Activated effector memory CD4-positive, alpha-beta T cell treated with anti-CD3 and anti-CD28 coated beads, Interleukin-2, amount 50 U/mL, for 16 hours (primary cell): ENCODE measurements at regions not wholly inside any gene's neighbourhood (a gene's known extent, or its start where the extent isn't known, plus 50 kb on each side); places are given as distances from the start of the nearest gene placed in this dataset.

Experiments used
- DNase-seq: peaks from one replicate; pipeline ENCODE4 v3.0.0-alpha.2; 2020

DNA sequence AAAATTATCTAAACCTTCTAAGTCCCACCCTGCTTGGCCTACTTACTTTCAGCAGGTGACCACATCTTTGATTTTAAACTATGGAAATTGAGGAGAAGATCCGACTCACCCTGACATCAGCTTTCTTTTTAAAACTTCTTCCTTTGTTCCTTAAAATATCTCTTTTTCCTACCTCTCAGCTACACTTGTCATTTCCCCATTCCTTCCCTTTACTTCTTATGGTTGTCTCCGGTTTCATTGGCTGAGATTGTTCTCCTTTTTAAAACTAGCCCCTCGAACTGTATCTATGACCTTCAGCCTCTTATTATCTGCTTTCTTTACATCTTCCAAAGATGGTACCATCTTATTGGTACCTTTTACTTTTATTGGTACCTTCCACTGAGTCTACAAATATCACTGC is 87.8 kb upstream of the NRIP1 start:
- no peak for DNase-seq

- no peak for DNase-seq
Observed at GRCh38 chr21:15159382-15160020, 94.7 kb upstream of the NRIP1 start.

GRCh38 chr21:15160136-15160535 is 95.3 kb upstream of the NRIP1 start:
- DNase-seq: no peak

DNA sequence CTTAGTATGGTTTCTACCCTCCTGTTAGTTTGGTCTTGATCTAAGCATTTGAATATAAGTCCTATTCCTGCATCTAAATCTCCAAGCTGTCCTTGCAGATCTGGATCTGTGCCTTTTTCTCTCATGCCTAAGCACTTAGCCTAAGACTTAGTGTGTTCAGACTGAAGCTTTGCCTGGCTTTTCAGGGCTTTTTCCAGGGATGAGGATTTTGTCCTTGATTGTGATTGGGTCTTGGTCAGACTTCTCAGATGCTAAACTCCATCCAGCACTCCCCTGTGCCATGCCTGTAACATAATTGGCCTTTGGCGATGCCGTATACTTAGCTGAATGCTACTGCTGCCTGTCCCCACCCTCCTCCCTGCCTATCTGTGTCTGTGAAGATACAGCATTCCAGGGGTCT is 98.1 kb upstream of the NRIP1 start:
- DNase-seq: no peak

GRCh38 chr21:15164273-15164672 is 99.5 kb upstream of the NRIP1 start:
- no peak for DNase-seq

GRCh38 chr21:15164678-15165303 is 100.0 kb upstream of the NRIP1 start:
- DNase-seq: no peak

DNA sequence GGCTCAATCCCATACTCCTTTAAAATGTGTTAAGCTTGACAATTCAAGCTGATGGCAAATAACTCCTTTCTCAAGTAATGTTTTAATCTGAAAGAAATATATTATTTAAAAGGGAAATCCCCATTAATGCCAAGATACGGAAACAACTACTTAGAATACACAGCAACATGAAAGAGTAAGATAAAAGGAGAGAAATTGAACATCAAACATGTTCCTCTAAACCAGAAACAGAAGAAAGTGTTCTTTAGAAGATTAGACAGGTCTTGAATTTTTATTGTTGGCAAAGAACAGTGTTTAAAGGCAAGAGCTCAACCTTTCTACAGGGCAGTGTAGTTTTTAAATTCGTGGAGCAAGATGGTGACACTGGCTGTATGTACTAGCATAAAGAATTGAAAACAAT is 105.8 kb upstream of the NRIP1 start:
- no peak for DNase-seq

DNA sequence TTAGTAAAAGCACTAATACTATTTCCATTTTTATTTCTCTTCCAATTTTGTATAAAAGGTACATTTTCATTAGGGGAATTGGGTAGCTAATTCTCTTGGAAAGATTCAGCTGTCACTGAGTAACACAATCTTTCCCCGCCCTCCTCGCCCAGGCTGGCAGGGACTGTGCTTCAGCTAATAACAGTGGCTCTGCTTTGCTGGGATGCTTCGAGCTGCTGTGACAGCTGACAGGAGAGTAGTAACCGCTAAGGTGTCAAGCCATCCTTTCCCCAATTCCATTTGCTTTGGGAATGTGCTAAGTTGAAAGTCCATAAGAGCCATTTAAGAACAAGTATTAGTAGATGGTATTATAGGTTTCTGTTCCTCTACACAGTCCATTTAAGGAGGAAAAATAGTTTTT is 106.7 kb upstream of the NRIP1 start:
- DNase-seq: no peak

- DNase-seq: no peak
Observed at GRCh38 chr21:15172963-15173362, 108.2 kb upstream of the NRIP1 start.

DNA sequence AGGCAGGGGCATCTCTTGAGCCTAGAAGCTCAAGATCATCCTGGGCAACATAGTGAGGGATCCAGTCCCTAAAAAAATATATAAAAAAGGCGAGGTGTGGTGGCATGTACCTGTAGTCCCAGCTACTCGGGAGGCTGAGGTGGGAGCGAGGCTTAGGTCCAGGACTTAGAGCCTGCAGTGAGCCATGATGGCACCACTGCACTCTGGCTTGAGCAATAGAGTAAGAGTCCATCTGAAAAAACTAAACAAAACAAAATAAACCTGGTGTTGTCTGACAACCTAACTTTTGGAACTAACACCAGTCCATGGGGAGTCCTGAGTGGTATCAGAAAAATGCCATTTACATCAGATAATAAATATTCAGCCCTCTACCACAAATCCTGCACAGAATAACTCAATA is 110.1 kb upstream of the NRIP1 start:
- no peak for DNase-seq

DNA sequence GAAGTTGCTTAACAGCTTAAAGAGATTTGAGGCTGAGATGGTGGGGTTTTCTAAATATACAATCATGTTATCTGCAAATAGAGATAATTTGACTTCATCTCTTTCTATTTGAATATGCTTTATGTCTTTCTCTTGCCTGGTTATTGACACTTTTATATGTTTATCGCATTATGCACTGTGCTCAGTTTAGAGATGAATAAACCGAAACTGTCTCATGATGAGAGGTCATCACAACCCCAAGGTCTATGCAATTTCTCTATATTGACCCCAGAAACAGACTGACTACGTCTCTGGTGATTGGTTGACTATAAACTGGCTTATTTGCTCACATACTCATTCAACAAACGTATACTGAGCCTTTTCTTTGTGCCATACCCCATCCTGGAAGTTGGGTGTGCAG is 117.9 kb upstream of the NRIP1 start:
- DNase-seq: no peak

GRCh38 chr21:15183813-15184257 is 119.0 kb upstream of the NRIP1 start:
- DNase-seq: no peak

- no peak for DNase-seq
Observed at GRCh38 chr21:15190412-15190811, 125.6 kb upstream of the NRIP1 start.

- no peak for DNase-seq
Observed at GRCh38 chr21:15190837-15191236, 126.0 kb upstream of the NRIP1 start.

- DNase-seq: no peak
Observed at GRCh38 chr21:15191342-15191741, 126.5 kb upstream of the NRIP1 start.

DNA sequence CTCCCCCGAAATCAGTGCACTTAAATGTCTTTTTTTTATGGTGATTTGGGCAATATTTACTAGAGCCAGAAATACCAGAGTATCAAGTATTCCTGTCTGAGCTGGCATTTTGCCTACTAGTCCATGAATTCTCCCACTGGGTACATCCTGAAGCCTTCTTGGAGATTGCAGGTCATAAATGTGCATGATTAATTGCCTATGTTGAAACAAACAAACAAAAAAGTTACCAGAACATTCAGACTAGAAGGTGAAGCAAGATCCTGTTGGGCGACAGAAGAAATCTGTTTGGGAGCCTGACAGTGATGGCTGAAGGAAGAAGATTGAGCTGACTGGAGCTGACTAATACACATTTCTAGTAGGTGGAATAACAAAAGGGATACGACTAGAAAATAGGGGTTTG is 127.4 kb upstream of the NRIP1 start:
- no peak for DNase-seq

DNA sequence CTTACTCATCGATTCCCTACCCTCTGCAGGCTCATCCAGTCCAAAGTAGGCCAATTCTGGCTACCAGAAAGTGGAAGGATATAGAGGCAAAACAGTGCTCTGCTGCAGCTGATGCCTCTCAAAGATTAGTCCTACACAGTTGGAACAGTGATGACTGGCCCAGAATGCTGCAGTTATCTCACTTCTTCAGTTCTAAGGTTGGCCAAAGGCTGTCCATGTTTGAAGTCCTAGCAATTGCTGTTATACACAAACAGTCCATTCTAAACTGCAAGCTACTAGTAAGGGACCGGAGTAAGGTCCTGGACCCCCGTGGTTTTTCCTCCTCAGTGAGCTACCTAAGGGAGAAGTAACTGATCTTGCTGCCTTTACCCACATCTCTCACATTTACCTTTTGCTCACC is 129.1 kb upstream of the NRIP1 start:
- DNase-seq: no peak

DNA sequence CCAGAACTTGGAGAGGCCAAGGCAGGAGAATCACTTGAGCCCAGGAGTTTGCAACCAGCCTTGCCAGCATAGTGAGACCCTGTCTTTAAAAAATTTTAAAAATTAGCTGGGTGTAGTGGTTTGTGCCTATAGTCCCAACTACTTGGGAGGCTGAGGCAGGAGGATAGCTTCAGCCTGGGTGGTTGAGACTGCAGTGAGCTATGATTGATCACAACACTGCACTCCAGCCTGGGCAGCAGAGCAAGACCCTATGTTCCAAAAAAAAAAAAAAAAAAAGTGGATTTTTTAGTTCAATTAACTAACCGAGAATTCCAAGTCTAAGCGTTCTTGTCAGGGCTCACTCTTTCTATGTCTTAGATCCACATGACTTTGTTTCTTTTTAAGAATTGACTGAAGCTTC is 130.3 kb upstream of the NRIP1 start:
- DNase-seq: no peak

- no peak for DNase-seq
Observed at GRCh38 chr21:15195768-15196167, 131.0 kb upstream of the NRIP1 start.

DNA sequence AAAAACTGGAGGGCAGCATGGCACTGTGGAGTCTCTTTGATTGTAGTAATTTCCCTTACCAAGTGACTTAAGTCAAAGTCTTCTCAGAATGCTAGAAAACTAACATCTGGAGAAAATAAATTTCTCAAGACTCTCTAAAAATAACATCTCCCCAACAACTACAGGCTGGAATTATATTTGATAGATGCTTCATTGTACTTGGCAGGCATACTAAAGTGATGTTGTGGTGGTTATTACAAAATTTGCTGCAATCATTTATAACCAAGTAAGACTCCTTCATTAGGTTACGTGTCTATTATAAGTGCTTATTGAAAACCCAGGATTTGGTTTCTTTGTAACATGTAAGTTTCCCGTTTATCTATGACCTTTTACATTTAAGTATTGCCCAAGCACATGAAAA is 132.9 kb upstream of the NRIP1 start:
- DNase-seq: no peak

GRCh38 chr21:15199414-15200383 is 134.9 kb upstream of the NRIP1 start:
- DNase-seq: no peak

GRCh38 chr21:15203740-15204139 is 138.9 kb upstream of the NRIP1 start:
- no peak for DNase-seq

DNA sequence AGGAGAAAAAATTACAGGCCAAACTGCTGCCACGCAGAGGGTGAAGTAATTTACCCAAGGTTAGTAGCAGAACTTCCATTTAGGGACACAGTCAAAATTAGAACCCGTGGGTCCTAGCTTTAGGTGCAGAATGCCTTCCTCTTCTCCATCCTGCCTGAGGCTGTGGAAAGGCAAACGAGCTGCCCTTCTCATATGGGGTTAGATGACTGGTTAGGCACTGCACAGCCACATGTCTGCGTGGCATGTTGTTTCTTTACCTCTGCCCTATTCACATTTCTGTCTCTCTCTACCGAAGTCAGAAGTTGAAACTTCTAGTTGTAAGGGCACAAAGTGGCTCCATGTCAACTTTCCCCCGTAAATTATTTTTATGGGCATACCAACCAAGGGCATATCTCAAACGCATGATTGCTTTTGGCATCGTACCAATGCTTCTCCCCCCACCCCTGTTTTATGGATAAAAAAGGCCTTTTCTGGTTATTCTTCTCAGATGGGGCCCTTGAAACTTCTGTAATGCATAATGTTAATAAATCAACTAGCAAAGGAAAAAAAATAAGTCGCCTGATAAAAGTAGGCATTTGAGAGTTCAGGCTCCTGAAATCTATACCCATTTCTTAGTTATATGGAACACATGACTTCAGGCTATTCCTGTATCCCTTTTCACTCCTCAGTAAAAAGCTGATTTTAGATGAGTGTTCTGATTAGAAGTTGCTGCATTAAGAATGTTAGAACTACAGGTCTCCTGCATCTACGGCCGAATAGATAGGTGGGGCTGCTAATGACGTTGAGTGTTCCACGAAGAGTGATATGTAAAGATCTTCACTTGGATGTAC is 139.6 kb upstream of the NRIP1 start:
- no peak for DNase-seq
